HCT116 (cell line): ENCODE measurements at regions not wholly inside any gene's neighbourhood (a gene's known extent, or its start where the extent isn't known, plus 50 kb on each side); places are given as distances from the start of the nearest gene placed in this dataset.

Experiments used
- ATAC-seq: fragments of 200-7000 bp; cut with Tn5 transposase; 2 replicates; pipeline ENCODE4 v1.9.1; 2020; ENCODE audit warnings: mild to moderate bottlenecking, moderate library complexity
- BruUV-seq: library from RNA; stranded (reverse); fragments of 400-500 nt; replicated peaks from 2 replicates; lab custom pipeline; 2021; lab: Mats Ljungman, UMichigan
- CTCF ChIA-PET: fragments of 300-600 bp; sonication (Branson Sonifier 250); formaldehyde crosslinking; loops from one replicate; lab custom pipeline; 2021; ENCODE audit warnings: antibody characterized with exemption; lab: Charles Lee
- POLR2A ChIA-PET: fragments of 300-600, 350-600 bp; sonication (Branson Sonifier 250); formaldehyde crosslinking; loops from one replicate; lab custom pipeline; 2021; ENCODE audit warnings: antibody characterized with exemption; lab: Charles Lee
- RAD21 ChIA-PET, 2 experiments: fragments of 300-600 bp; sonication (Branson Sonifier 250); formaldehyde crosslinking; loops; one replicate each; lab custom pipeline; 2023; ENCODE audit warnings: low total read pairs in 2 of 2; ENCODE audit not compliant: uncharacterized antibody in 2 of 2, unreplicated experiment in 2 of 2, low non-redundant PET in 1 of 2; lab: Charles Lee
- DNase-seq: peaks from one replicate; pipeline ENCODE4 v3.0.0-alpha.2; 2010; ENCODE audit warnings: low read depth, low spot score
- H2AFZ ChIP-seq: fragments of 200-600 bp; shearing (Covaris generic), sonication (generic); 2 replicates; pipeline ENCODE4 v1.6.1; 2017; ENCODE audit warnings: low read depth, mixed run types, mixed read lengths, antibody characterized with exemption, low read length; ENCODE audit not compliant: poor library complexity, severe bottlenecking
- H3K27ac ChIP-seq: 2 replicates; pipeline ENCODE4 v1.5.1; 2012; ENCODE audit warnings: low read depth, low read length
- H3K27me3 ChIP-seq: fragments of 200-600 bp; sonication (generic); 2 replicates; pipeline ENCODE4 v1.6.1; 2016; ENCODE audit warnings: mixed run types, low read length, mixed read lengths; ENCODE audit not compliant: insufficient read depth
- H3K36me3 ChIP-seq, 2 experiments: fragments of 200-500 bp in 1 of 2; fragments of 200-600 bp in 1 of 2; sonication (Bioruptor generic) in 1 of 2; sonication (generic) in 1 of 2; 2 replicates each; pipeline versions ENCODE4 v1.5.1 to v1.6.1; 2014 to 2016; ENCODE audit warnings: low read length in 2 of 2, inconsistent platforms in 1 of 2, mixed read lengths in 1 of 2, mixed run types in 1 of 2; ENCODE audit not compliant: insufficient read depth in 2 of 2, control insufficient read depth in 1 of 2
- H3K4me1 ChIP-seq, 2 experiments: fragments of 200-600 bp in 1 of 2; sonication (generic) in 1 of 2; 2 replicates each; pipeline versions ENCODE4 v1.5.1 to v1.6.1; 2012 to 2017; ENCODE audit warnings: low read length in 2 of 2, inconsistent platforms in 1 of 2, mild to moderate bottlenecking in 1 of 2, mixed read lengths in 1 of 2, mixed run types in 1 of 2, moderate library complexity in 1 of 2; ENCODE audit not compliant: insufficient read depth in 2 of 2, control insufficient read depth in 1 of 2
- H3K4me2 ChIP-seq: fragments of 200-600 bp; sonication (generic); 2 replicates; pipeline ENCODE4 v1.6.1; 2017; ENCODE audit warnings: mixed run types, low read length, mixed read lengths
- H3K4me3 ChIP-seq, 2 experiments: fragments of 200-600 bp in 1 of 2; sonication (generic) in 1 of 2; replicated peaks in 1 of 2; 2 replicates each; pipeline ENCODE4 v1.5.1; 2011 to 2016; ENCODE audit warnings: low read length in 2 of 2, control low read depth in 1 of 2, low read depth in 1 of 2, mild to moderate bottlenecking in 1 of 2, mixed read lengths in 1 of 2, mixed run types in 1 of 2
- H3K79me2 ChIP-seq: fragments of 200-600 bp; sonication (generic); 2 replicates; pipeline ENCODE4 v1.6.1; 2017; ENCODE audit warnings: mild to moderate bottlenecking, mixed run types, low read length, moderate library complexity, mixed read lengths; ENCODE audit not compliant: insufficient read depth
- H3K9ac ChIP-seq: fragments of 200-600 bp; sonication (generic); 2 replicates; pipeline ENCODE4 v1.6.1; 2016; ENCODE audit warnings: low read length, mixed read lengths
- H3K9me2 ChIP-seq: fragments of 200-600 bp; sonication (generic), shearing (Covaris generic); 2 replicates; pipeline ENCODE4 v1.6.1; 2017; ENCODE audit warnings: mixed run types, mild to moderate bottlenecking, moderate library complexity; ENCODE audit not compliant: insufficient read depth
- H3K9me3 ChIP-seq, 2 experiments: fragments of 200-500 bp in 1 of 2; fragments of 200-600 bp in 1 of 2; sonication (Bioruptor generic) in 1 of 2; sonication (generic) in 1 of 2; 2 replicates each; pipeline ENCODE4 v1.6.1; 2014 to 2017; ENCODE audit warnings: low read length in 2 of 2, mixed read lengths in 2 of 2, inconsistent platforms in 1 of 2, low read depth in 1 of 2, mild to moderate bottlenecking in 1 of 2, mixed run types in 1 of 2, moderate library complexity in 1 of 2; ENCODE audit not compliant: control insufficient read depth in 1 of 2, insufficient read depth in 1 of 2
- H4K20me1 ChIP-seq: fragments of 200-600 bp; sonication (generic), shearing (Covaris generic); 2 replicates; pipeline ENCODE4 v1.6.1; 2017; ENCODE audit warnings: mixed run types, mild to moderate bottlenecking, moderate library complexity; ENCODE audit not compliant: insufficient read depth
- CTCF ChIP-seq, 3 experiments: fragments of 200-600 bp in 1 of 3; sonication (generic) in 1 of 3; IDR thresholded peaks in 2 of 3; conservative IDR thresholded peaks in 1 of 3; 2 replicates each; pipeline ENCODE4 v1.5.1; 2012 to 2017; ENCODE audit warnings: low read depth in 2 of 3, low read length in 2 of 3, antibody characterized with exemption in 1 of 3, borderline replicate concordance in 1 of 3, control low read depth in 1 of 3, mild to moderate bottlenecking in 1 of 3, mixed read lengths in 1 of 3, mixed run types in 1 of 3, moderate library complexity in 1 of 3; ENCODE audit not compliant: insufficient read depth in 1 of 3
- EGR1 ChIP-seq: IDR thresholded peaks from 2 replicates; pipeline ENCODE4 v1.6.1; 2012; ENCODE audit warnings: low read depth
- ELF1 ChIP-seq: IDR thresholded peaks from 2 replicates; pipeline ENCODE4 v1.6.1; 2012; ENCODE audit warnings: low read depth, borderline replicate concordance
- EZH2 ChIP-seq: fragments of 200-600 bp; sonication (generic); IDR thresholded peaks from 2 replicates; pipeline ENCODE4 v1.6.1; 2017; ENCODE audit warnings: antibody characterized with exemption, mixed run types
- EZH2phosphoT487 ChIP-seq: fragments of 200-600 bp; IDR thresholded peaks from 2 replicates; pipeline ENCODE4 v1.6.1; 2018; ENCODE audit warnings: antibody characterized with exemption, borderline replicate concordance
- FOSL1 ChIP-seq: IDR thresholded peaks from 2 replicates; pipeline ENCODE4 v1.6.1; 2012; ENCODE audit warnings: low read depth
- JUND ChIP-seq: IDR thresholded peaks from 2 replicates; pipeline ENCODE4 v1.6.1; 2012
- MAX ChIP-seq: IDR thresholded peaks from 2 replicates; pipeline ENCODE4 v1.6.1; 2012
- POLR2A ChIP-seq: IDR thresholded peaks from 2 replicates; pipeline ENCODE4 v1.7.0; 2011; ENCODE audit warnings: borderline replicate concordance; ENCODE audit not compliant: insufficient read depth, insufficient read length; ENCODE audit errors: extremely low read depth
- REST ChIP-seq: IDR thresholded peaks from 2 replicates; pipeline ENCODE4 v1.6.1; 2012; ENCODE audit warnings: low read depth
- SIN3A ChIP-seq: IDR thresholded peaks from 2 replicates; pipeline ENCODE4 v1.6.1; 2012; ENCODE audit warnings: low read depth
- SP1 ChIP-seq: IDR thresholded peaks from 2 replicates; pipeline ENCODE4 v1.6.1; 2012; ENCODE audit warnings: low read depth
- TCF7L2 ChIP-seq: IDR thresholded peaks from 2 replicates; pipeline ENCODE4 v1.7.0; 2011; ENCODE audit warnings: borderline replicate concordance, inconsistent platforms; ENCODE audit not compliant: insufficient read depth, insufficient read length; ENCODE audit errors: extremely low read depth
- YY1 ChIP-seq: IDR thresholded peaks from 2 replicates; pipeline ENCODE4 v1.6.1; 2011; ENCODE audit warnings: low read length, low read depth, moderate library complexity, mild to moderate bottlenecking; ENCODE audit not compliant: insufficient replicate concordance; ENCODE audit errors: extremely low read depth
- ZFX ChIP-seq: fragments of 450-650 bp; IDR thresholded peaks from 2 replicates; pipeline ENCODE4 v1.6.1; 2017
- ZNF274 ChIP-seq: fragments of 200-500 bp; sonication (Bioruptor generic); IDR thresholded peaks from 2 replicates; pipeline ENCODE4 v1.6.1; 2014; ENCODE audit warnings: mild to moderate bottlenecking, low read depth, low read length, inconsistent platforms
- intact Hi-C: fragments of 100-400 bp; cut with micrococcal nuclease; formaldehyde crosslinking; loops from 2 replicates; pipeline ENCODE4 v1.10.0; 2022

GRCh38 chr20:12049125-12049524 is 131.4 kb downstream of the BTBD3 start:
- Histone ChIP-seq H3K9me3 (no peaks in the 10 kb centered on the region), H3K79me2 (no peaks in the 10 kb centered on the region), H3K9ac (no peak overlapping the region), H3K4me1 (no peaks in the 10 kb centered on the region), H3K4me2 (no peak overlapping the region), H3K27ac (no peak overlapping the region), H3K27me3 (no peaks in the 10 kb centered on the region), H4K20me1 (no peaks in the 10 kb centered on the region), H2AFZ (no peak overlapping the region), H3K4me3 (no peak overlapping the region), H3K36me3 (no peaks in the 10 kb centered on the region), H3K9me2 (no peaks in the 10 kb centered on the region)
- POLR2A ChIA-PET: no interaction called here
- ATAC-seq (no peak), DNase-seq (no peak)
- no peak for TF ChIP-seq SP1
- no peak for TF ChIP-seq EGR1
- no peak for TF ChIP-seq FOSL1
- no peak for TF ChIP-seq EZH2
- TF ChIP-seq JUND: no peak
- TF ChIP-seq YY1: no peak
- no peak for TF ChIP-seq EZH2phosphoT487
- TF ChIP-seq POLR2A: no peak
- no peak for TF ChIP-seq ELF1
- no peak for TF ChIP-seq MAX
- TF ChIP-seq ZFX: no peak
- TF ChIP-seq SIN3A: no peak
- no peak for TF ChIP-seq TCF7L2
- TF ChIP-seq ZNF274: no peak
- TF ChIP-seq REST: no peak
- TF ChIP-seq CTCF (IDR thresholded peaks at IDR 0.05 in 2 of 3, conservative IDR thresholded peaks at IDR 0.05 in 1 of 3; ENCODE audit: borderline replicate concordance in 1 of 3, insufficient read depth in 1 of 3, low read depth in 2 of 3, low read length in 2 of 3): no peak
- CTCF ChIA-PET: no interaction called here
- BruUV-seq: no TSS peak
- intact Hi-C loops: no loop called here
- RAD21 ChIA-PET: no interaction called here
